Mammary epithelial cell (primary cell): ENCODE measurements at regions not wholly inside any gene's neighbourhood (a gene's known extent, or its start where the extent isn't known, plus 50 kb on each side); places are given as distances from the start of the nearest gene placed in this dataset.
"Not testable (repeated sequence)": the region's sequence is repeated elsewhere in the genome, so short reads cannot be mapped to it uniquely, and the experiment has no call there.

ENCODE experiments used
- CTCF ChIP-seq, 2 donors: IDR thresholded peaks in 1 of 2; conservative IDR thresholded peaks in 1 of 2; 2 replicates each; pipeline ENCODE4 v1.5.1; 2011 to 2012; ENCODE audit warnings: inconsistent platforms in 2 of 2, low read length in 2 of 2, mild to moderate bottlenecking in 2 of 2, control low read depth in 1 of 2, low read depth in 1 of 2; ENCODE audit not compliant: insufficient read depth in 1 of 2; ENCODE audit errors: extremely low read depth in 1 of 2
- EZH2 ChIP-seq: IDR thresholded peaks from 2 replicates; pipeline ENCODE4 v1.6.1; 2012; ENCODE audit warnings: low read length, inconsistent platforms, borderline replicate concordance

GRCh38 chr20:26058446-26058845, 361.8 kb upstream of the ZNF337 start:
- not testable (repeated sequence) for TF ChIP-seq CTCF (conservative IDR thresholded peaks at IDR 0.05 in 1 of 2, IDR thresholded peaks at IDR 0.05 in 1 of 2; ENCODE audit: extremely low read depth in 1 of 2, insufficient read depth in 1 of 2, low read depth in 1 of 2, low read length in 2 of 2); EZH2
